Activated CD4-positive, alpha-beta T cell treated with anti-CD3 and anti-CD28 coated beads, Interleukin-2, amount 50 U/mL, for 4 hours (primary cell): ENCODE measurements at regions not wholly inside any gene's neighbourhood (a gene's known extent, or its start where the extent isn't known, plus 50 kb on each side); places are given as distances from the start of the nearest gene placed in this dataset.

Experiments
- DNase-seq, 2 experiments: peaks; one replicate each; pipeline ENCODE4 v3.0.0-alpha.2; 2020

GRCh38 chr5:74174366-74174765, 466.2 kb downstream of the ENC1 start:
- no peak for DNase-seq

GRCh38 chr5:74173665-74174064, 466.9 kb downstream of the ENC1 start:
- no peak for DNase-seq

- DNase-seq, result no peak
These were observed 467.3 kb downstream of the ENC1 start for GRCh38 chr5:74173241-74173640.

- no peak for DNase-seq
These were observed 470.8 kb downstream of the ENC1 start for GRCh38 chr5:74169701-74170100.

- no peak for DNase-seq
These were observed 472.6 kb downstream of the ENC1 start for GRCh38 chr5:74167930-74168315.

GRCh38 chr5:74167206-74167929, 473.2 kb downstream of the ENC1 start:
- no peak for DNase-seq

GRCh38 chr5:74166064-74166463, 474.5 kb downstream of the ENC1 start:
- DNase-seq, result no peak

GRCh38 chr5:74164725-74165235, 475.7 kb downstream of the ENC1 start:
- DNase-seq, result no peak

GRCh38 chr5:74162524-74162923, 478.0 kb downstream of the ENC1 start:
- DNase-seq, result no peak

- no peak for DNase-seq
These were observed 479.4 kb downstream of the ENC1 start for GRCh38 chr5:74161170-74161569.

- no peak for DNase-seq
These were observed 483.7 kb downstream of the ENC1 start for GRCh38 chr5:74156728-74157383.

GRCh38 chr5:74155501-74155900, 485.0 kb downstream of the ENC1 start:
- no peak for DNase-seq

- DNase-seq, result no peak
These were observed 486.0 kb downstream of the ENC1 start for GRCh38 chr5:74154526-74154925.

GRCh38 chr5:74153255-74153790, 487.2 kb downstream of the ENC1 start:
- DNase-seq, result no peak

- no peak for DNase-seq
These were observed 487.8 kb downstream of the ENC1 start for GRCh38 chr5:74152625-74153254.

- DNase-seq, result no peak
These were observed 488.4 kb downstream of the ENC1 start for GRCh38 chr5:74152136-74152535.

GRCh38 chr5:74149395-74149794, 491.1 kb downstream of the ENC1 start:
- no peak for DNase-seq

- no peak for DNase-seq
These were observed 492.2 kb downstream of the ENC1 start for GRCh38 chr5:74148321-74148720.

GRCh38 chr5:74146796-74147195, 493.7 kb downstream of the ENC1 start:
- no peak for DNase-seq

GRCh38 chr5:74145951-74146350, 494.6 kb downstream of the ENC1 start:
- no peak for DNase-seq

GRCh38 chr5:74143721-74144330, 496.7 kb downstream of the ENC1 start:
- no peak for DNase-seq

- no peak for DNase-seq
These were observed 497.4 kb downstream of the ENC1 start for GRCh38 chr5:74143151-74143550.

- no peak for DNase-seq
These were observed 499.5 kb downstream of the ENC1 start for GRCh38 chr5:74141053-74141452.
